Left renal cortex interstitium (tissue), 4 donors: ENCODE measurements at regions not wholly inside any gene's neighbourhood (a gene's known extent, or its start where the extent isn't known, plus 50 kb on each side); places are given as distances from the start of the nearest gene placed in this dataset.

ENCODE experiments used
- DNase-seq, 4 donors: peaks; one replicate each; pipeline ENCODE4 v3.0.0-alpha.2; 2013; ENCODE audit warnings: low read depth in 4 of 4, low spot score in 2 of 4, missing footprints in 1 of 4

DNA sequence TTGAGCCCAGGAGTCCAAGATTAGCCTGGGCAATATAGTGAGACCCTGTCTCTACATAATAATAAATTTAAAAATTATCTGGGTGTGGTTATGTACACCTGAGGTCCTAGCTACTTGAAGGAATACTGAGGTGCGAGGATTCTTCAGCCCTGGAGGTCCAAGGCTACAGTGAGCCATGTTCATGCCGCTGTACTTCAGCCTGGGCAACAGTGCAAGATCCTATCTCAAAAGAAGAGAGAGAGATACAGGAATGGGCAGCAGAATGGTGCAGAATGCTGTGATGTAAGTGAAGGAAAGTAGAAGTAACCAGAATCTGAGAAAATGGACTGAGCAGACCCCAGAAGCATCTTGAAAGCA is 62.7 kb upstream of the EXOC4 start:
- no peak for DNase-seq

DNA sequence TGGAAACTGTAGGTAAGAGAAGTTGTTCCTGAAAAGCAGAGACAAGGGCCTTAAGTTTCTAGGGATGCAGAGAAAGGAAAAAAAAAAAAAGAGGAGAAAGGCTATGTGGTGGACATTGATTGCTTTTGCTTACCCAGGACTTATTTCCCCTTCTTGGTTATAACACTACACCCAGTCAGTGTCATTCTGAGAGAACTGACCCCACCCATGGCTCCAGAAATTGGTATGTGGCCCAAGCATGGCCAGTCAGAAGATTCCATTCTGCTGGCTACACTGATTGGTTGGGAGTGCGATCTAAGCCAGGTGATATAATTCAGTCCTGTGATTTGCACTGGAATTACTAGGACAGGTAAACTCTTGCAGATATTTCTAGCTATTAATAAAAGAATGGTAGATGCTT is 62.2 kb upstream of the EXOC4 start:
- no peak for DNase-seq

GRCh38 chr7:133191787-133192186 is 61.1 kb upstream of the EXOC4 start:
- no peak for DNase-seq

- no peak for DNase-seq
Observed at GRCh38 chr7:133195868-133196267, 57.0 kb upstream of the EXOC4 start.

DNA sequence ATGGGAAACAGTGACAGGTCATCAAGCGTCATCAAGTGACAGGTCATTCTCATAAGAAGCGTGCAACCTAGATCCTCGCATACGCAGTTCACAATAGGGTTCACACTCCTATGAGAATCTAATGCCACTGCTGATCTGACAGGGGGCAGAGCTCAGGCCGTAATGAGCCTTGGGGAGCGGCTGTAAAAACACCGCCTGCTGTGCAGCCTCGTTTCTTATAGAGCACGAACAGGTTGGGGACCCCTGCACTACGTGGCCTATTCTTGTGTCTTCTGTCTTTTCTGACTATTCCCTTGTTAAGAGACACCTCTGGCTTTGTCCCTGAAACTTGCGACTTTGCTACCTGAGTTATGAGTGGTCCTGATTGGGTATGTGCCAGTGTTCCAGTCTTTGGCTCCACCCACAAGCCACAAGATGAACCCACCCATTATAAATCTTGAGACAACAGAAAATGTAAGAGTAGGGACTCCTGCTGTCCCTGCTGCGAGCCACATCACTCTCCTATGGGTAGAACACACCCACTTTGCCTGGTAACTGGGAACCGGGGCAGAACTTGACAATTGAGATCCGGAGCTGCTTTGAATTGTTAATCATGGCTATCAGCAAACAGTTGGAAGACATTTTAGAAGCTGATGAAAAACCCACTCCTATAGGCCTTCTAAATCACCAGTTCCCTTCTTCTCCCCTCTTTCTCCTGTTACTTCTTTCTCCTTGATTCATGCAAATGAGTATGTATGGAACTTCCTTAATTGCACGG is 55.8 kb upstream of the EXOC4 start:
- DNase-seq = no peak

- no peak for DNase-seq
Observed at GRCh38 chr7:133197972-133198544, 54.8 kb upstream of the EXOC4 start.

GRCh38 chr7:133199831-133200230 is 53.0 kb upstream of the EXOC4 start:
- no peak for DNase-seq

DNA sequence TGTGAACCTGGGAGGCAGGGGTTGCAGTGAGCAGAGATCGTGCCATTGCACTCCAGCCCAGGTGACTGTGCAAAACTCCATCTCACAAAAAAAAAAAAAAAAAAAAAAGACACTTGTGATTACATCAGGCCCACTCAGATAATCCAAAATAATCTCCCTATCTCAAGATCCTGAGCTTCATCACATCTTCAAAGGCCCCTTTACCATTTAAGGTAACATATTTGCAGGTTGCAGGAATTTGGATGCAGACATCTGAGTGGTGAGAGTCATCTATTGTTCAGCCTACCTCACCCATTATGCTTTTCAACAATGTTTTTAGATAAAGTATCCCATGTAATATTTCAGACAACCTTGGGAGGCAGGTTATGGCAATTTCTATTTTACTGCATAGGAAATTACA is 51.4 kb upstream of the EXOC4 start:
- DNase-seq = no peak

DNA sequence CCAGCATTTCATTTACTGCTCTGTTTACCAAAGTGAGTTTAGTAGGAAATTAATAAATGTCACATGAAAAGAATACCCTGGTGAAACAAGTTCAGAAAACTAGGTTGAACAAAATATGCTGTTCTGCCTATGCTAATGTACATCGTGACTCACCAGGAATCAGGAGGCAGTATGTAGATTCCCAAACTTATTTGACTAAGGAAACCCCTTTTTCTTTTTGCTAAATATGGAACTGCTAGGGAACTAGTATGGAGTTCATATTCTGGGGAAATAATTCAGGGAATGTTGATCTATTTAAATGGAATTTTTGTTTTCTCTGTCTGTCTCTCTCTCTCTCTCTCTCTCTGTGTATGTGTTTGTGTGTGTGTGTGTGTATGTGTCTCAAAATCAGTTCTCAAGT is 49.9 kb upstream of the EXOC4 start:
- DNase-seq = no peak
